HG02610 (cell line): ENCODE measurements at regions not wholly inside any gene's neighbourhood (a gene's known extent, or its start where the extent isn't known, plus 50 kb on each side); places are given as distances from the start of the nearest gene placed in this dataset.

Experiments
- ATAC-seq: cut with Tn5 transposase; IDR thresholded peaks from one replicate; pipeline ENCODE4 v1.9.1; 2021; ENCODE audit warnings: mild to moderate bottlenecking, moderate library complexity; ENCODE audit not compliant: unreplicated experiment

GRCh38 chr13:103866048-103866447 lies 799.8 kb upstream of the SLC10A2 start:
- no peak for ATAC-seq

- no peak for ATAC-seq
These were observed 796.3 kb upstream of the SLC10A2 start for GRCh38 chr13:103862525-103862924.

GRCh38 chr13:103859952-103860351 lies 793.7 kb upstream of the SLC10A2 start:
- ATAC-seq: no peak

DNA sequence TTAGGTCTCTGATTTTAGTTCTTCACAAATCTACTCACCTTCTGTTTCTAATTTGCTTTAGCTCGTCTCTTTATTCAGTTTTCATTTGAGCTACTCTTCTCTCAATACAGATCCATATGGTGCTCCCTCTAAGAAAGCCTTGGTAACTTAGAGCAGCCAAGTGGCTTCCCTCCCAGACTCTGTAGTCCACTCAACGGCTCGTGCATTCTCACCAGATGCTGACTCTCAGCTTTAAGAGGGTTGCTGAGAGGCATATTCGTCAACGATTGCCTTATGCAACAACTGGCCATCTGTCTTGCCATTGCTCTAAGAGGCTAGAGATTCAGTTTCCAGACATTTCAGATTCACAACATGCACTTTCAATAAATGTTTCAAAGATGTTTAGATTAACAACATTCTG lies 785.8 kb upstream of the SLC10A2 start:
- no peak for ATAC-seq

DNA sequence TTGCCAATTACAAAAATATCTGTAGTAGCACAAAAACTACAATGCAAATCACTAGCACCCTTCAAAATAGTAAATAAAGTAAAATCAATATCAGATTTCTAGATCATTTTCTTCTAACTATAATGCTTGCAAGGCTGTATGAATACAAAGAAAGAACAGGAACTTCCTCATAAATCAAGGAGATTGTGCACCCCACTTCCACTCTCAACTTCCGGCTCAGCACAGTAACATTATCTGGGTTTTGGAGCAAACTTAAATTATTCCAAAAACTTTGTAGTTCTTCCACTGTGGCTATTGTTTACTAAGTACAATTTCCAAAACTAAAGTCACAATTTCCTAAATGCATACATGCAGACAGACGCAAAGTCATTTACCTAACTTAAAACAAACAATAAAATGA lies 778.3 kb upstream of the SLC10A2 start:
- ATAC-seq: no peak

- no peak for ATAC-seq
These were observed 773.2 kb upstream of the SLC10A2 start for GRCh38 chr13:103839460-103839859.

GRCh38 chr13:103835052-103835451 lies 768.8 kb upstream of the SLC10A2 start:
- ATAC-seq: no peak

- no peak for ATAC-seq
These were observed 767.2 kb upstream of the SLC10A2 start for GRCh38 chr13:103833294-103833852.

DNA sequence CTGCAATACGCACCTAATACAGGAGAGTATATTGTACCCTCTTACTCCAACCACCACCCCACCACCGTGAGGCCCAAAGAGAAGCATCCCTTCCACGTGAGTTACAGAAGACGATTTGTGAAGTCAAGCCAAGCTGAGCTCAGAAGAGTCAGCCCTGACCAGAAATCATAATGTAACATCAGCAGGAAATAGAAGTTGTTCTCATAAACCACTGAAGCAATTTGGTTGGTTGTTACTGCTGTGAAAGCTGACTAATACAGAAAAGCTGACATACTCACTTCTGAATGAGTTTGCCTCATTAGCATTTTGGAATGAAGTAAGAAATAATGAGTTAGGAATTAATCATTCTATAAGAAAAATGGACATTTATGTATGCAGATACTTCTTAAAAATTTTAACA lies 749.4 kb upstream of the SLC10A2 start:
- no peak for ATAC-seq

DNA sequence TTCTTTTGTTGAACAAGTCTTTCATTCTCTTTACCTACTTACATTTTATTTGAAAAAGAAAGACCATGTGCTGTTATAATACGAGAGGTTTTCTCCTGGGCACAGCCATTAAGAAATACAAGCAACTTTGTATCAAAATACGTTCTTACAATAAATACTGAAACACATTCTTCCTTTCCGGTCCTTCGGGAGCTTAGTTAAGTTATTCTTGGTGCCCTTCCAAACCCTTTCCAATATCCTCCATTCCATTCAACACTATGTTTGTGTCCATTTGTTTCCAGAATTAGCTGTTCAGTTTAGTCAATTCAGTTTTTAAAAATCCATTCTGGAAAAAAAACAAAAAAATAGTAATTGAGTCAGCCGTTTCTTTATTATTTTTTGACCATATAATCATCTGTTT lies 746.8 kb upstream of the SLC10A2 start:
- no peak for ATAC-seq

- no peak for ATAC-seq
These were observed 746.3 kb upstream of the SLC10A2 start for GRCh38 chr13:103812558-103812957.

DNA sequence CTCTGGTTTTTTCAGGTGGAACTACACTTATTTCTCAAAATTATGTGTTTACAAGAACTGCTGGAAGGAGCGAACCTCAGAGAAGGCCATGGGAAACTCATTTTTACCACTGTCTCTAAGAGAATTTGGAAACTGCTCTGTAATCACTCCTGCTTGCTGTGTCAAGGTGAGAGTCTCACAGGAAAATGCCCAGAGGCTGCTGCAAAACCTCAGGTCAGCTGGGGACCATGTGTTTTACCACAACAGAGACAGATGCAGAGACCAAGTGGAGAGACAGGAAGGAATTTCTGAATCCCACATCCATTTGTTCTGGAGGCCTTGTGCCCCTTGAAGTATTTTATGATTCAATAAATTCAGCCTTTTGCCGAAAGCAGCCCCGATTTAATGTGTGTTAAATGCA lies 743.8 kb upstream of the SLC10A2 start:
- no peak for ATAC-seq

GRCh38 chr13:103805771-103806170 lies 739.6 kb upstream of the SLC10A2 start:
- no peak for ATAC-seq

DNA sequence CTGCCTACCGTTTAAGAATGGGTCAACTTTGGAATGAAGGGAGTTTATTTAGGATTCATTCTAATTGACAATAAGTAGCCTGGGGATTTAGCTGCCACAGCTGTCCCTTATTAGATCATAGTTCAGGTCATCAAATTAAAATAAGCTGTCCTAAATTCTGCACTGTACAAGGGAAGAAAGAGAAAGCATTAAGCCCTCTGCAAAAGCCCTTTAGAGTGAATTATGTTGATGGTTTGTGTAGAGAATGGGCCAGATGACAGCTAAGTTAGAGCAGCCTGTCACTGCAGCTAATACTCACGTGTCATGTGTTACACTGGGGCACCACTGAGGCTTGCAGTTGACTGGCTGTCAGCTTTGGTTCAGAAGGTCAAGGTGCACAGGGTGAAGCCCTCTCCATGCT lies 737.1 kb upstream of the SLC10A2 start:
- no peak for ATAC-seq

DNA sequence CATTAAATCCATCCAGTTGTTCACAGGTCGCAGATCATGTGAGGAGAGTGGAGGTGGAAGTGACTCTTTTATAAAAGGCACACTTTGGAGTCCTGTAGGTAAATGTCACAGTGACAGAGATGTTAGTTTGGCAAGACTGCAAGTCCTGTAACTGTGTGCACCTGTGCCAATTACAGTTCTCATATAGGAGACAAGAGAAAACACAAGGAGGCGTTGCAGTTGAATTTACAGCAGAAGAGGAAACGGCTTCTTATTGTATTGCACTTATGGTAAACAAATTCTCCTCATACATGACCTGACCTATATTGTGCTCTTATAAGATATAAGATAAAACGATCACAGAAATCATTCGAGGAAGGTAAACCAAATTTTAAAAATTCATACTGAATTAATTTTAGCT lies 732.8 kb upstream of the SLC10A2 start:
- no peak for ATAC-seq

- ATAC-seq: no peak
These were observed 729.8 kb upstream of the SLC10A2 start for GRCh38 chr13:103795892-103796478.

GRCh38 chr13:103794526-103794925 lies 728.3 kb upstream of the SLC10A2 start:
- no peak for ATAC-seq

- no peak for ATAC-seq
These were observed 721.9 kb upstream of the SLC10A2 start for GRCh38 chr13:103788061-103788652.

DNA sequence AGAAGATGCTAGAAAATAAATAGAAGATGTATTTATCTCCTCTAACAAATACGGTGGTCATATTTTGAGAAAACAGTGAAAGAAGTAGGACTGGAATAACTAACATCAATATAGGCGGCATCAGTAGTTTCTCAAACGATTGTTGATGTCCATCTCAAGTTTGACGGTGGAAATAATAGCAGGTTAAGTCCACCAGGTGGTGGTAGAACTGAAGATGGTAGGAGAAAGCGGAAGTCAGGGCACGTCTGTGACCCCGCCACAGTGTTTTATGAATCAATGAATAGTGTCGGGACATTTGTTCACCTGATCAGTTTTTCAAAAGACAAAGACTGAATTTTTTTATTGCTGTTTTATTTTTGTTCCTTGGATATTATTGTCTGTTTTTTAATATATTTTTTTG lies 706.4 kb upstream of the SLC10A2 start:
- ATAC-seq: no peak

- ATAC-seq: no peak
These were observed 696.3 kb upstream of the SLC10A2 start for GRCh38 chr13:103762523-103762922.

DNA sequence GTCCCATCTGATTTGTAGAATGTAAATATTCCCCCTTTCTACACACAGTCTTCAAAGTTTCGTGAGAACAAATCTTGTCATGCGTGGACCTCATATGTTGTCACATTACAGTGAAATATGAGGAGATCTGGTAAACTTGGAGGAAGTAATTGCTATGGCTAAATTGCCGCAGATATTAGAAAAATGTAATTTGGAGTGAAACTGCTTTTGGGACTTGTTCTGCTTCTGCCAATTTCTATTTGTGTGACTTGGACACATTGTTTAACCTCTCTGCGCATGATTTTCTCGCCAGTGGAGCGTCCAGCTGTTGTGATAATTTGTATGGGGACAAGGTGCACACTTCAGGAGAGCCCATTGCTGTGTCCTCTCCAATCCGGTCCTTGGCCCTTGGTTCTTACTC lies 693.1 kb upstream of the SLC10A2 start:
- no peak for ATAC-seq

DNA sequence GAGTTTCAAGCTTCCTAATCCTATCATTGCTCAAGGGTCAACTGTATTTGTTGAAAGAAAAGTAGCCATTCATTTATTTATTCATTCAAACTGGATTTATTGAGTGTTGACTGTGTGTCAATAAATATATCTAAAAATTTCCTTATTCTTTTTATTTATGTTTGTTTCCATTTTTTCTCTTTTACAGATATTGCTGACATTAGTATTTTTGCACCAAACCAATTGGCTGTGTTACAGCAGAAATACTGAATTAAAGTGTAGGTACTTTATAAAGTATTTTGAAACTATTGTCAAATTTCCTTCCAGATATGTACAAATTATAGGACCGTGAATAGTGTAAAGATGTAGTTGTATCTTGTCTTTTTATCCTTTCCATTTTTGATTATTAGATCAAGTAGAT lies 692.0 kb upstream of the SLC10A2 start:
- no peak for ATAC-seq

DNA sequence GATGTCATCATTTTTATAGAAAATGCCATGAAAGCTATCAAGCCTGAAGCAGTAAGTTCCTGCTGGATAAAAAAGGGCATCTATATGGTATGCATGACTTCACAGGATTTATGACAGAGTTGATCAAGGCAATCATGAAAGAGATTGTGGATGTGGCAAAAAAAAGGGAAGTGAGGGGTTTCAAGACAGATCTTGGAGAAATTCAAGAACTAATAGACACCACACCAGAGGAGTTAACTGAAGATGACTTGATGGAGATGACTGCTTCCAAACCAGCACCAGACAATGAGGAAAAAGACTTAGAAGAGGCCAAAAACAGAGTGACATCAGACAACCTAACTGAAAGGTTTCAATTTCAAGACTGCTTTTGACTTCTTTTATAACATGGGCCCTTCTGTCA lies 691.1 kb upstream of the SLC10A2 start:
- no peak for ATAC-seq
